Keratinocyte (primary cell): ENCODE measurements at regions not wholly inside any gene's neighbourhood (a gene's known extent, or its start where the extent isn't known, plus 50 kb on each side); places are given as distances from the start of the nearest gene placed in this dataset.

Source experiments
- DNase-seq: peaks from one replicate; pipeline ENCODE4 v3.0.0-alpha.2; 2011; ENCODE audit warnings: low read depth, missing footprints, low spot score
- FAIRE-seq: peaks from 2 replicates; lab custom pipeline; 2011; peaks lifted over from hg19 to GRCh38; lab: Jason Lieb, UNC
- H2AFZ ChIP-seq: 2 replicates; pipeline ENCODE4 v1.6.0; 2012; ENCODE audit warnings: low read length, control low read depth, inconsistent platforms; ENCODE audit not compliant: control insufficient read depth
- H3K27ac ChIP-seq: 2 replicates; pipeline ENCODE4 v1.5.1; 2011; ENCODE audit warnings: low read length; ENCODE audit not compliant: control insufficient read depth, insufficient read depth
- H3K27me3 ChIP-seq: 3 replicates; pipeline ENCODE4 v1.6.0; 2011; ENCODE audit warnings: low read length; ENCODE audit not compliant: control insufficient read depth, insufficient read depth; ENCODE audit errors: extremely low read depth
- H3K36me3 ChIP-seq, 2 experiments: 2 replicates in 1 of 2; 3 replicates in 1 of 2; pipeline ENCODE4 v1.5.1; 2011; ENCODE audit warnings: low read length in 2 of 2, mild to moderate bottlenecking in 1 of 2; ENCODE audit not compliant: control insufficient read depth in 2 of 2, insufficient read depth in 2 of 2; ENCODE audit errors: extremely low read depth in 1 of 2
- H3K4me1 ChIP-seq: 3 replicates; pipeline ENCODE4 v1.5.1; 2011; ENCODE audit warnings: low read length; ENCODE audit not compliant: control insufficient read depth, insufficient read depth; ENCODE audit errors: extremely low read depth
- H3K4me2 ChIP-seq: 3 replicates; pipeline ENCODE4 v1.6.0; 2011; ENCODE audit warnings: low read depth, low read length; ENCODE audit not compliant: control insufficient read depth, insufficient read depth; ENCODE audit errors: extremely low read depth
- H3K4me3 ChIP-seq, 3 experiments: fragments of 200-600 bp in 1 of 3; sonication (generic) in 1 of 3; 2 replicates in 2 of 3; 3 replicates in 1 of 3; pipeline ENCODE4 v1.5.1; 2011 to 2016; ENCODE audit warnings: low read length in 3 of 3, mild to moderate bottlenecking in 3 of 3, control low read depth in 2 of 3, inconsistent platforms in 1 of 3, low read depth in 1 of 3, mixed read lengths in 1 of 3, mixed run types in 1 of 3, moderate library complexity in 1 of 3; ENCODE audit not compliant: control insufficient read depth in 2 of 3, insufficient read depth in 2 of 3; ENCODE audit errors: extremely low read depth in 1 of 3
- H3K79me2 ChIP-seq: 2 replicates; pipeline ENCODE4 v1.6.0; 2012; ENCODE audit warnings: low read length; ENCODE audit not compliant: control insufficient read depth, insufficient read depth
- H3K9ac ChIP-seq: 3 replicates; pipeline ENCODE4 v1.6.0; 2011; ENCODE audit warnings: low read length; ENCODE audit not compliant: control insufficient read depth, insufficient read depth; ENCODE audit errors: extremely low read depth
- H3K9me1 ChIP-seq: 3 replicates; pipeline ENCODE4 v1.6.0; 2011; ENCODE audit warnings: low read length; ENCODE audit not compliant: control insufficient read depth, insufficient read depth; ENCODE audit errors: extremely low read depth
- H3K9me3 ChIP-seq: 2 replicates; pipeline ENCODE4 v1.5.1; 2012; ENCODE audit warnings: low read depth, low read length; ENCODE audit not compliant: control insufficient read depth
- H4K20me1 ChIP-seq: 3 replicates; pipeline ENCODE4 v1.6.0; 2011; ENCODE audit warnings: low read length; ENCODE audit not compliant: control insufficient read depth, insufficient read depth; ENCODE audit errors: extremely low read depth
- EZH2 ChIP-seq: IDR thresholded peaks from one replicate; pipeline ENCODE4 v1.6.1; 2012; ENCODE audit warnings: inconsistent platforms, mild to moderate bottlenecking, low read length, moderate library complexity
- dilution Hi-C: fragments of 300-500 bp; cut with MboI; formaldehyde crosslinking; loops from one replicate; pipeline ENCODE4 v1.7.0; 2020; ENCODE audit warnings: low sequenced_read_pairs; ENCODE audit not compliant: extremely low pct_ligation_motif_present
- TF ChIP-seq, protein P1 (sequence below), 3 experiments: IDR thresholded peaks in 1 of 3; conservative IDR thresholded peaks in 1 of 3; optimal IDR thresholded peaks in 1 of 3; 2 replicates in 2 of 3; 3 replicates in 1 of 3; pipeline versions ENCODE3 to v1.5.1; 2011; ENCODE audit warnings: low read length in 3 of 3, mild to moderate bottlenecking in 3 of 3, moderate library complexity in 2 of 3, control low read depth in 1 of 3, inconsistent platforms in 1 of 3; ENCODE audit not compliant: insufficient read depth in 2 of 3; ENCODE audit errors: extremely low read depth in 1 of 3

DNA sequence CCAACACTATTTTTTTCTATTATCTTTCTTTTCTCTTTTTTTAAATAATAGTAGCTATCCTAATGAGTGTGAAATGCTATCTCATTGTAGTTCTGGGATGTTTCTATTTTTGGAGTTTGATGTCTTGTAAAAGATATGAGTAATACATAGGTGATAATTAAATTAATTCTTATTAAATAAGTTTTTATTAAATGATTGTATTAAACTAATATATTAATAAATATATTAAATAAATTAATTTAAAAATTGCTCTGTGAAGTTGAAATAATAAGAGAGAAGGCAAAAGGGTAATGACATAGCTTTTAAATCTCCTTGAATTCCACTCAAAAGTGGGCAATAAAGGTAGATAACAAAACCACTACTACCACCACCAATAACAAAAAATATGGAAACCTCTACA lies 230.2 kb upstream of the SSTR1 start:
- TF ChIP-seq, protein P1, sequence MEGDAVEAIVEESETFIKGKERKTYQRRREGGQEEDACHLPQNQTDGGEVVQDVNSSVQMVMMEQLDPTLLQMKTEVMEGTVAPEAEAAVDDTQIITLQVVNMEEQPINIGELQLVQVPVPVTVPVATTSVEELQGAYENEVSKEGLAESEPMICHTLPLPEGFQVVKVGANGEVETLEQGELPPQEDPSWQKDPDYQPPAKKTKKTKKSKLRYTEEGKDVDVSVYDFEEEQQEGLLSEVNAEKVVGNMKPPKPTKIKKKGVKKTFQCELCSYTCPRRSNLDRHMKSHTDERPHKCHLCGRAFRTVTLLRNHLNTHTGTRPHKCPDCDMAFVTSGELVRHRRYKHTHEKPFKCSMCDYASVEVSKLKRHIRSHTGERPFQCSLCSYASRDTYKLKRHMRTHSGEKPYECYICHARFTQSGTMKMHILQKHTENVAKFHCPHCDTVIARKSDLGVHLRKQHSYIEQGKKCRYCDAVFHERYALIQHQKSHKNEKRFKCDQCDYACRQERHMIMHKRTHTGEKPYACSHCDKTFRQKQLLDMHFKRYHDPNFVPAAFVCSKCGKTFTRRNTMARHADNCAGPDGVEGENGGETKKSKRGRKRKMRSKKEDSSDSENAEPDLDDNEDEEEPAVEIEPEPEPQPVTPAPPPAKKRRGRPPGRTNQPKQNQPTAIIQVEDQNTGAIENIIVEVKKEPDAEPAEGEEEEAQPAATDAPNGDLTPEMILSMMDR (optimal IDR thresholded peaks at IDR 0.05 in 1 of 3, IDR thresholded peaks at IDR 0.05 in 1 of 3, conservative IDR thresholded peaks at IDR 0.05 in 1 of 3; ENCODE audit: extremely low read depth in 1 of 3, insufficient read depth in 2 of 3, low read length in 3 of 3), result no peak
- TF ChIP-seq EZH2, result no peak
- no peaks in the 10 kb centered on the region for H3K36me3 ChIP-seq
- no peaks in the 10 kb centered on the region for H4K20me1 ChIP-seq
- no peaks in the 10 kb centered on the region for H3K79me2 ChIP-seq
- no peak overlapping the region for H3K4me3 ChIP-seq
- no peak for DNase-seq
- H3K4me1 ChIP-seq, result no peaks in the 10 kb centered on the region
- H3K27me3 ChIP-seq, result no peaks in the 10 kb centered on the region
- FAIRE-seq, result no peak
- no peaks in the 10 kb centered on the region for H3K9me3 ChIP-seq
- no peak overlapping the region for H3K4me2 ChIP-seq
- no peak overlapping the region for H3K9ac ChIP-seq
- no peak overlapping the region for H2AFZ ChIP-seq
- H3K27ac ChIP-seq, result no peak overlapping the region
- H3K9me1 ChIP-seq, result no peaks in the 10 kb centered on the region
- dilution Hi-C loops, result no loop called here

DNA sequence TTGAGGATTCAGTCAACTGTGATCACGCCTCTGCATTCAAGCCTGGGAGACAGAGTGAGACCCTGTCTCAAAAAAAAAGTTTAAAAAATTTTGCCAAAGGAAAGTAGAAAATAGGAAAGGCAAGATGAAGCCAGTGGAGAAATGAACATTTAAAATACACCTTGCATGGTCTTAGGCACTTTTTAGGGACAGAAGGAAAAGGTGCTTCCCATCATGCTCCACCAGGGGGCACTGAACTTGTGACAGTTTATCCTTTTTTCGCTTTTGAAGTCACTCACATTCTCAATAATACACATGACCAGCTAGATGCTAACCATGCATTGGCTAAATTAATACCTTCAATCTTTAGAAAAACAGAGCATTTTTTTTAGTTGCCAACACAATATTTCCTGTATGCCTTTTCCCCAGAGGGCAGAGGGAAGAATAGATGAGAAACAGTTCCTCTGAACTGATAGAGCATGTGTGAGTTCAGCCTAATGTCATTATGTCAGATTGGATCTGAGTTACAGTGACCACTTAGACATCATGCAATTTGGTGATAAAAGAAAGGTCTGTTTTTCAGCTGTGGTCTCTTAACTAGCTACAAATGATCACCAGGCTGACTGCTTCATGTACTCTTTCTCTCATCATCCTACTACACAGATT lies 221.8 kb upstream of the SSTR1 start:
- no peaks in the 10 kb centered on the region for H4K20me1 ChIP-seq
- no peak for FAIRE-seq
- DNase-seq, result peak; percentile 2
- no peak for TF ChIP-seq EZH2
- TF ChIP-seq, protein P1 (optimal IDR thresholded peaks at IDR 0.05 in 1 of 3, IDR thresholded peaks at IDR 0.05 in 1 of 3, conservative IDR thresholded peaks at IDR 0.05 in 1 of 3; ENCODE audit: extremely low read depth in 1 of 3, insufficient read depth in 2 of 3, low read length in 3 of 3), result peak; percentile 76 to 81 (median 77)
- no peak overlapping the region for H3K9ac ChIP-seq
- no peak overlapping the region for H3K4me2 ChIP-seq
- dilution Hi-C loops, result no loop called here
- H3K36me3 ChIP-seq, result no peaks in the 10 kb centered on the region
- no peaks in the 10 kb centered on the region for H3K9me1 ChIP-seq
- no peaks in the 10 kb centered on the region for H3K79me2 ChIP-seq
- H3K4me1 ChIP-seq, result no peaks in the 10 kb centered on the region
- no peaks in the 10 kb centered on the region for H3K9me3 ChIP-seq
- H2AFZ ChIP-seq, result no peak overlapping the region
- H3K27ac ChIP-seq, result no peak overlapping the region
- no peak overlapping the region for H3K4me3 ChIP-seq
- no peaks in the 10 kb centered on the region for H3K27me3 ChIP-seq
